MM.1S (cell line): ENCODE measurements at regions not wholly inside any gene's neighbourhood (a gene's known extent, or its start where the extent isn't known, plus 50 kb on each side); places are given as distances from the start of the nearest gene placed in this dataset.

Experiments used
- DNase-seq: peaks from one replicate; pipeline ENCODE4 v3.0.0-alpha.2; 2015
- H2AFZ ChIP-seq: fragments of 300-600 bp; sonication (generic); 2 replicates; pipeline ENCODE4 v1.6.0; 2016; ENCODE audit warnings: antibody characterized with exemption, low read length
- H3F3A ChIP-seq: fragments of 300-600 bp; sonication (generic); 2 replicates; pipeline ENCODE4 v1.6.1; 2016; ENCODE audit warnings: mild to moderate bottlenecking, antibody characterized with exemption, low read length, moderate library complexity, mixed read lengths; ENCODE audit not compliant: insufficient read depth
- H3K27ac ChIP-seq: fragments of 300-600 bp; sonication (generic); 2 replicates; pipeline ENCODE4 v1.5.1; 2016; ENCODE audit warnings: mild to moderate bottlenecking, low read length
- H3K27me3 ChIP-seq: fragments of 300-600 bp; sonication (generic); replicated peaks from 2 replicates; pipeline ENCODE4 v1.6.0; 2016; ENCODE audit warnings: low read length; ENCODE audit not compliant: insufficient read depth
- H3K36me3 ChIP-seq: fragments of 300-600 bp; sonication (generic); replicated peaks from 2 replicates; pipeline ENCODE4 v1.6.1; 2016; ENCODE audit warnings: mild to moderate bottlenecking, low read length, mixed read lengths; ENCODE audit not compliant: insufficient read depth
- H3K4me1 ChIP-seq: fragments of 300-600 bp; sonication (generic); 2 replicates; pipeline ENCODE4 v1.6.1; 2016; ENCODE audit warnings: low read length, mixed read lengths
- H3K4me2 ChIP-seq: fragments of 300-600 bp; sonication (generic); 2 replicates; pipeline ENCODE4 v1.6.0; 2016; ENCODE audit warnings: low read depth, low read length
- H3K4me3 ChIP-seq: fragments of 300-600 bp; sonication (generic); 2 replicates; pipeline ENCODE4 v1.5.1; 2016; ENCODE audit warnings: low read length, mixed read lengths
- H3K79me2 ChIP-seq: fragments of 300-600 bp; sonication (generic); 2 replicates; pipeline ENCODE4 v1.6.1; 2016; ENCODE audit warnings: mixed run types, low read length, mixed read lengths
- H3K9ac ChIP-seq: fragments of 300-600 bp; sonication (generic); 2 replicates; pipeline ENCODE4 v1.6.1; 2016; ENCODE audit warnings: low read length, mixed read lengths
- H3K9me2 ChIP-seq: fragments of 300-600 bp; sonication (generic); replicated peaks from 2 replicates; pipeline ENCODE4 v1.6.1; 2016; ENCODE audit warnings: mild to moderate bottlenecking, low read length, mixed read lengths; ENCODE audit not compliant: insufficient read depth
- H3K9me3 ChIP-seq: fragments of 300-600 bp; sonication (generic); replicated peaks from 2 replicates; pipeline ENCODE4 v1.6.1; 2016; ENCODE audit warnings: mild to moderate bottlenecking, low read length, mixed read lengths; ENCODE audit not compliant: insufficient read depth
- H4K20me1 ChIP-seq: fragments of 300-600 bp; sonication (generic); 2 replicates; pipeline ENCODE4 v1.6.1; 2016; ENCODE audit warnings: mild to moderate bottlenecking, low read length, moderate library complexity, mixed read lengths; ENCODE audit not compliant: insufficient read depth
- EZH2 ChIP-seq: fragments of 300-600 bp; sonication (generic); optimal IDR thresholded peaks from 2 replicates; pipeline ENCODE3; 2017; ENCODE audit warnings: low read depth, mild to moderate bottlenecking, antibody characterized with exemption, low read length, mixed read lengths
- EZH2phosphoT487 ChIP-seq: fragments of 300-600 bp; sonication (generic); IDR thresholded peaks from 2 replicates; pipeline ENCODE4 v1.6.1; 2018; ENCODE audit warnings: antibody characterized with exemption, low read length
- TF ChIP-seq, protein P1 (sequence below): fragments of 300-600 bp; sonication (generic); IDR thresholded peaks from 2 replicates; pipeline ENCODE4 v1.5.1; 2016; ENCODE audit warnings: antibody characterized with exemption, low read length, mixed read lengths

GRCh38 chr5:123783421-123783820 lies 271.4 kb downstream of the CSNK1G3 start:
- Histone ChIP-seq H3K9me2 (no peaks in the 10 kb centered on the region), H3K9ac (no peak overlapping the region), H3K79me2 (no peaks in the 10 kb centered on the region), H3K4me3 (no peak overlapping the region), H3K36me3 (no peaks in the 10 kb centered on the region), H3K27me3 (no peaks in the 10 kb centered on the region), H4K20me1 (no peaks in the 10 kb centered on the region), H3F3A (no peaks in the 10 kb centered on the region), H3K9me3 (no peaks in the 10 kb centered on the region), H2AFZ (no peak overlapping the region), H3K4me2 (no peak overlapping the region), H3K4me1 (no peaks in the 10 kb centered on the region), H3K27ac (no peak overlapping the region)
- DNase-seq = no peak
- no peak for TF ChIP-seq EZH2
- TF ChIP-seq, protein P1, sequence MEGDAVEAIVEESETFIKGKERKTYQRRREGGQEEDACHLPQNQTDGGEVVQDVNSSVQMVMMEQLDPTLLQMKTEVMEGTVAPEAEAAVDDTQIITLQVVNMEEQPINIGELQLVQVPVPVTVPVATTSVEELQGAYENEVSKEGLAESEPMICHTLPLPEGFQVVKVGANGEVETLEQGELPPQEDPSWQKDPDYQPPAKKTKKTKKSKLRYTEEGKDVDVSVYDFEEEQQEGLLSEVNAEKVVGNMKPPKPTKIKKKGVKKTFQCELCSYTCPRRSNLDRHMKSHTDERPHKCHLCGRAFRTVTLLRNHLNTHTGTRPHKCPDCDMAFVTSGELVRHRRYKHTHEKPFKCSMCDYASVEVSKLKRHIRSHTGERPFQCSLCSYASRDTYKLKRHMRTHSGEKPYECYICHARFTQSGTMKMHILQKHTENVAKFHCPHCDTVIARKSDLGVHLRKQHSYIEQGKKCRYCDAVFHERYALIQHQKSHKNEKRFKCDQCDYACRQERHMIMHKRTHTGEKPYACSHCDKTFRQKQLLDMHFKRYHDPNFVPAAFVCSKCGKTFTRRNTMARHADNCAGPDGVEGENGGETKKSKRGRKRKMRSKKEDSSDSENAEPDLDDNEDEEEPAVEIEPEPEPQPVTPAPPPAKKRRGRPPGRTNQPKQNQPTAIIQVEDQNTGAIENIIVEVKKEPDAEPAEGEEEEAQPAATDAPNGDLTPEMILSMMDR = no peak
- TF ChIP-seq EZH2phosphoT487 = no peak

DNA sequence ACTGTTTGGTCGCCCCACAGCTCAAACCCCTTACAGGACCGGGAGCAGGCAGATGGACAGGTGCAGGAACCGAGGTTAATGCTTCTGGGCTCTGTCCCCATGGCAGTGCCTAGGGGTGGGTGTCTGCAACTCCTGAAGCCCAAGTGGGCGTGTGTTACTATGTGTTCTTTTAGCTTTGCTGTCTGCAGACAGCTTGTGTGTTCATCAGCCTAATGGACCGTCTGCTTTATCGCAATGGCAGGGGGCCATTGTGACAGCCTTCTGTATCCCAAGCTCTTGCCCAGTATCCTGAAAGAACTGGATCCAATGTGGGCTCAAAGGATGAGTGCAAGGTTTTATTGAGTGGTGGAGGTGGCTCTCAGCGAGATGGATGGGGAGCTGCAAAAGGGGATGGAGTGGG lies 266.7 kb downstream of the CSNK1G3 start:
- no peaks in the 10 kb centered on the region for H3K9me2 ChIP-seq
- H3K27ac ChIP-seq = no peak overlapping the region
- TF ChIP-seq, protein P1 = no peak
- no peak for TF ChIP-seq EZH2
- TF ChIP-seq EZH2phosphoT487 = no peak
- H3K36me3 ChIP-seq = no peaks in the 10 kb centered on the region
- H3F3A ChIP-seq = no peaks in the 10 kb centered on the region
- H2AFZ ChIP-seq = no peak overlapping the region
- H3K4me1 ChIP-seq = no peaks in the 10 kb centered on the region
- no peak overlapping the region for H3K4me2 ChIP-seq
- H4K20me1 ChIP-seq = no peaks in the 10 kb centered on the region
- no peaks in the 10 kb centered on the region for H3K27me3 ChIP-seq
- H3K4me3 ChIP-seq = no peak overlapping the region
- no peaks in the 10 kb centered on the region for H3K9me3 ChIP-seq
- H3K79me2 ChIP-seq = no peaks in the 10 kb centered on the region
- DNase-seq = no peak
- no peak overlapping the region for H3K9ac ChIP-seq

DNA sequence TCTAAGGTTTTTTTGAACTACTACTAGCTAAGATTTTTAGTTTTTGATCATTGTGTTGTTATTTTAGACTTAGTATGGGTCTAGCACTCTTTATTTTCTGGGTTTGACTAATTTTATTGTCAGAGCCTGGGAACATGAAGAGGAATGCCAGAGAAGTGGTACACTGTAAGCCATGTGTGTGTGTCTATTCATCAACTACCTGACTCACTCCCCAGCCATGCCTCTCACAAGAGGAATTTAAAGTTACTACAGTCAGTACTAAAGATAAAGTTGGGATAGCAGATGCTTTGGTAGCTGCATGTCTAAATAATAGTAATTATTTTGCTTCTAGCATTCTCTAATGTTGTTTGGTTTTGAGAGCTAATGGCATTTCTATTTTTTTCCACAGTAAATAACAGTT lies 264.8 kb downstream of the CSNK1G3 start:
- H3K36me3 ChIP-seq = no peaks in the 10 kb centered on the region
- no peak for DNase-seq
- no peak overlapping the region for H3K9ac ChIP-seq
- no peak overlapping the region for H3K4me2 ChIP-seq
- no peak for TF ChIP-seq EZH2phosphoT487
- no peak for TF ChIP-seq EZH2
- TF ChIP-seq, protein P1 = no peak
- no peak overlapping the region for H3K27ac ChIP-seq
- H2AFZ ChIP-seq = no peak overlapping the region
- no peaks in the 10 kb centered on the region for H3K79me2 ChIP-seq
- no peak overlapping the region for H3K4me3 ChIP-seq
- no peaks in the 10 kb centered on the region for H3K9me2 ChIP-seq
- H4K20me1 ChIP-seq = no peaks in the 10 kb centered on the region
- no peaks in the 10 kb centered on the region for H3F3A ChIP-seq
- no peaks in the 10 kb centered on the region for H3K27me3 ChIP-seq
- H3K4me1 ChIP-seq = no peaks in the 10 kb centered on the region
- no peaks in the 10 kb centered on the region for H3K9me3 ChIP-seq
